Activated CD4-positive, alpha-beta T cell treated with anti-CD3 and anti-CD28 coated beads, Interleukin-10, Interleukin-2, amounts not matched to agents 100 ng/mL and 50 ng/mL, durations not matched to agents 16 hours and 8 hours (primary cell): ENCODE measurements at regions not wholly inside any gene's neighbourhood (a gene's known extent, or its start where the extent isn't known, plus 50 kb on each side); places are given as distances from the start of the nearest gene placed in this dataset.
A peak's percentile ranks its signal among the peaks of the same experiment; 100 is the strongest.

Experiments
- DNase-seq: peaks from one replicate; pipeline ENCODE4 v3.0.0-alpha.2; 2020

DNA sequence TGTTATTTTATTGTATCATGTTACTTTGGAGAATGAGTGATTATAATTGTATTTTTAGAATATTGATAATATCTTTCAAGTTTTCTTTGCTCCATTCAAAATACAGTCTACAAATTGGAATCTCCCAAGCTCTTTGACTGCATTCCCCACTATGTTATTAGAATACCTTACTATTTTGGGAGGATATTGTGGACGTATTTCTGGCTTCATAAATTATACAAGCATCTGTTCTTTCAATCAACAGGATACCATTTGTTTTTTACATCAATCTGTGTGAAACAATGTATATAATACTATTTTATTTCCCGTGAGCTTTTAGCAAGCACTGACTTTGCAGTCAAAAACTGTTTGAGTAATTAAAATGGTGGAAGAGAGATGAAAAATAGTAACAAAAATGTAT lies 226.5 kb downstream of the PTPRC start:
- no peak for DNase-seq

DNA sequence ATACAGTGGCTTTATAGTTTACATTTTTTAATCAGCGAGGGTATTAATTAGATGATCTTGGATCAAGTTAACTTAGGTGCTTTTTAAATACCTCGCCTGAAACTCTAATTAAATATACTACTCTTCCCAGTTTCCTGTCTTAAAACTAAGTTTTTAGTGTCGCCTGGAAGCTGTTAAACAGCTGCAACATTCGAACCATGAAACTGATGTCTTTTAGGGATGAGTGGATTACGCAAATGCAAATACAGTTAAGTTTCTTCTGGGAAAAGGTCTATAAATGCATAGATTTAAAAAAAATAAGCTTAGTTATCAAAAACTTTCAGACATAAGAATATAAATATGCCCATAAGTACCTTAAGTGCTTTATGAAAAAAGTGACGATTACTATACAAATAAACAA lies 228.3 kb downstream of the PTPRC start:
- no peak for DNase-seq

DNA sequence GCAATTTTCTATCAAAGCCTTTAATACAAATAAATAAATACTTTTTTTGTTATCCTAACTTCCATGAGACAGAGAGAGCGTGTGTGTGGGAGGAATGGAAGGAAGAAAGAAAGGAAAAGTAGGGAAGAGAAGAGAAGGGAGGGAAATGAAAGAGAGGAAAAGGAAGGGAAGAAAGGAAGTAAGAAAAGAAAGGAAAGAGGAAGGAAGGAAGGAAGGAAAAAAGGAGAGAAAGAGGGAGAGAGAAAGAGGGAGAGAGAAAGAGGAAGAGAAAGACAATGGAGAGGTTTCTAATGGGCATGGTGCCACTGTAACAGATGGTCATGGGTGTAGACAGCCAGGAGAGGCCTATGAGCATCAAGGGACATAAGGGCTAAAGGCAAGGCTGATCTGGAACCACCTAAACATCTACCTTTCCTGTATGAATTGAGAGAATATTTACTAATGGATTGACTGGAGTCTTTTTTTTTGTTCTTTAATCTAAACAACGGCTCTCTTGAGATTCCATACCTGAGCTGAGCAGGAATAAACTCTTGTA lies 234.9 kb downstream of the PTPRC start:
- no peak for DNase-seq

DNA sequence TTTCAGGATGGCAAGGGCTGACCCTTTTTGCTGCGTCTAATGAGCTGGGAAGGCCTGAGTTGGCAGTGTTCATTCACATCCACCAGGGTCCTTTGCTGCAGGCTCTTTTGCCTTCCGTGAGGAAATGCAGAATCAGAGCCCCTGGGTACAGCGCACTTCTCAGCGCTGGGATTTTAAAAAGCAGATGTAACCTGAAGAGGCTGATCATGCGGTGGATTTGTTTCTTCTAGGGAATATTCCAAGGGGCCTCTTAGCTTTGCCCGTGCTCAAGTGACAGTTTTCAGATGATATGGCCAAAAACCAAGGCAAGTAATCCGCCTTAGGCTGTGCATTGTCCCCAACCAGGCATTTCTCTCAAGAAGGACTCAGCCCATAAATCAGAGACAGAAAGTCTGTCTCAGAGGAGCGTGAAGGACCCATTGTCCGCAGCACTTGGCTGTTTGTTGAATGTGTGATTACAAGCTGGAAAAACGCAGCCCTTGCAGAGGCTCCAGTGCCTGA lies 237.6 kb downstream of the PTPRC start:
- DNase-seq: no peak

DNA sequence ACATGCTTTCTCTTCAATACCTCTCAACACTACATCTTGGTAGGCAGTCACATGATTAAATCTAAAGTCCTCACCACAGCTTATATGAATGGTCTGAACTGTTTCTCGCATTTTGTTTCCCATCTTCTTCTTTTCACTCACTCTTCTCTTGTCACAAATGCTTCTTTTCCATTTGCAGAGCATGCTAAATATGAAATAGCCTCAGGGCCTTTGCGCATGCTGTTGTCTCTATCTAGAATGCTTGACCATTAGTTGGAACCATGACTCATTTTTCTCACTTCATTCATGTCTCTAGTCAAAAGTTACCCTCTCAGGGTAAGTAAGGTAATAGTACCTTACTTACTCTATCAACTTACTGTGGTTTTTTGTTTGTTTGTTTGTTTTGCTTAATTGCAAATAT lies 239.7 kb downstream of the PTPRC start:
- no peak for DNase-seq

DNA sequence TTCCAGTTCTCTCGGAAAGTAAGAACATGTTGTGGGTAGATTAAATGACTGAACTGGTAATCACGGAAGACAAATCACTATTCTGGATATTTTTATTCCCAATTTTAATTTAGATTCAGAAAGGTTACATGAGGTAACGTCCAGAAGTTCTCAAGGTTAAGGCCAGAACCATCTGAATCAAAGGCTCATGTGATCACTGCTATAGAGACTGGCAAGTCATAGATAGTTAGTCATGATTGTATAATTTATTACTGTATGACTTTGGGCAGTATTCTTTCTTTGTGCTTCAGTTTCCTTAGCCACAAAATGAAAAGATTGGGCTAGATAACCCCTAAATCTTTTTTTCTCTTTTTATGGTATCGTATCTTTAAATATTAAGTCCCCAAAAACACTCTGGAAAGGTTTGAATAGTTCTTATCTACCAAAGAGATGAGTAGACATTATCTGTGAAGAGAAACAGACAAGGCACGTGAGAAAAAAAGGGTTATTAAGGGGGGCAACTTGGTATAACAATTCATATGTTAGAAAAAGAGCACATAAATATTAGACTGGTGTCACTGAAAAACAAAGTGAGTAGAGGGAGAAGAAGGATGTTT lies 241.0 kb downstream of the PTPRC start:
- no peak for DNase-seq

DNA sequence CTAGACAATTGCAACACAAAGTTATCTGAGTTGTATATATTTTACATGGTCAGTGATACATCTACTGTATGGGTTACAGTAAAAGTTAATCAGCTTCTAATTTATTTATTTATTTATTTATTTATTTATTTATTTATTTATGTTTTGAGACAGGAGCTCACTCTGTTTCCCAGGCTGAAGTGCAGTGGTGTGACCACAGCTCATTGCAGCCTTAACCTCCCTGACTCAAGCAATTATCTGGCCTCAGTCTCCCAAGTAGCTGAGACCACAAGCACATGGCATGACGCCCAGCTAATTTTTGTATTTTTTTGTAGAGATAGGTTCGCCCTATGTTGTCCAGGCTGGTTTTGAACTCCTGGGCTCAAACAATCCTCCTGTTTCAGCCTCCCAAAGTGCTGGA lies 241.6 kb downstream of the PTPRC start:
- no peak for DNase-seq

DNA sequence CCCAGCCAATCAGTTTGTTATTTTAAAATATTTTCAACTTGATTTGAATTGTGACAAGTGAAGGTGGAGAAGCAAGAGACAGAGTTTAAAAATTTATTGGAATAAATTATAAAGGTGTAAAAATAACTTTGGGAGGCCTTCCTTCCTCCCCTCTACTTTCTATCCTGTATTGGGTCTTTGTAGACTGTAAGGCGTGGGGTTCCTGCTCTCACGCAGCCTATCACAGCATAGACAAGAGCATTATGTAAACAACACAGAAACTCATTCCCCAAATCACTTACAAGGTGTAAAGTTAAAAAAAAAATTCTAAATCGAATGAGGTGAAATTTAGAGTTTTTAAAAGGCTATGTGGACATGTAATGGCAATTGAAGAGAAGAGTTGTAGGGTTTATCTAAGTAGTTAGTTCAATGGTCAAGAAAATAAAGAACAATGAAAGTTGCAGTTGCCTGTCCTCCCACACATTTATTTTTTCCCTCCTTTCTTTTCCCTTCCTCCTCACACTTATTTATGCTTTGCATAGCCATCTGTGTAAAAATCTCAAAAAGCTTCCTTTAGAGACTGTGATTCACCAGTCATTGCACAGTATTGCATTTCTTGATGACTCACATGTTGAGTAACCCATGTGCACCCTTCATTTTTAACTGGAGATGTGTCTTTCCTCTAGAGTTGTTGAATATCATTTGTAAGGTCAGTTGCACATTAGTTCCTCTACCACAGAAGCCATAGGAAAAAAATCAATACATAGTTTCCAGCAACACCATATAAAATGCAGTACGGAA lies 242.2 kb downstream of the PTPRC start:
- peak; percentile 74 for DNase-seq

DNA sequence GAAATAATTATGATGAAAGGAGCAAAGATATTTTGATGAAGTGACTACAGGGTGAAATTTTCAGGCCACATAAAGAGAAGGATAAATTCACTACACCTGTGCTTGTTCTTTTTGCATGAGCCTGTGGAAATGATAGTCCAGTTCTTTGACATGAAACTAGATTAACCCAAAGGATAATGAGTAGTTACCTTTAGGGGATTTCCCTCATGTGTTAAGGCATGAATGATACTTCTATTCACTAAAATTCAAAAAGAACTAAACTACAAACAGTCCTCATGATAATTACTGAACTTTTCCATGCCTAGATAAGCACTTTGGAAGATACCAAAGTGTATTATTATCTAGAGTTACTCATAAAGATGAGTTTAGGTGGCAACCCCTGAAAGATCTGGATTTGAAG lies 244.3 kb downstream of the PTPRC start:
- DNase-seq: peak; percentile 9

DNA sequence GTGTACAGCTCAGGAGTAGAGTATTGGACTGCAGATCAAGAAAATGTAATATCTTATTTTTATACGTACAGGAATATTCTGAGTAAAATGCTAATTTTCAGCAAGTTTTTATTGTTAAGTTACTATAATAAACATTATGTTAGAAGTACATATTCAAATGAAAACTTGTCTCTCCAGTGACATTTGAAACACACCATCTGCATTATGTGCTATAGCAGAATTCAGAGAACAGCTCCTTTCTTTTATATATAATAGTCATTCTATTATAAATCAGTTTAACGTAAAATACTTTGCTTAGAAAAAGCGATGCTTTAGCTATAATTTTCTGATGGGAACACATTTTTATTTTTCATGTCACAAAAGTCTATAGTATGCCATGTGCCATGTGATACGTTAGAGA lies 249.0 kb downstream of the PTPRC start:
- DNase-seq: no peak

DNA sequence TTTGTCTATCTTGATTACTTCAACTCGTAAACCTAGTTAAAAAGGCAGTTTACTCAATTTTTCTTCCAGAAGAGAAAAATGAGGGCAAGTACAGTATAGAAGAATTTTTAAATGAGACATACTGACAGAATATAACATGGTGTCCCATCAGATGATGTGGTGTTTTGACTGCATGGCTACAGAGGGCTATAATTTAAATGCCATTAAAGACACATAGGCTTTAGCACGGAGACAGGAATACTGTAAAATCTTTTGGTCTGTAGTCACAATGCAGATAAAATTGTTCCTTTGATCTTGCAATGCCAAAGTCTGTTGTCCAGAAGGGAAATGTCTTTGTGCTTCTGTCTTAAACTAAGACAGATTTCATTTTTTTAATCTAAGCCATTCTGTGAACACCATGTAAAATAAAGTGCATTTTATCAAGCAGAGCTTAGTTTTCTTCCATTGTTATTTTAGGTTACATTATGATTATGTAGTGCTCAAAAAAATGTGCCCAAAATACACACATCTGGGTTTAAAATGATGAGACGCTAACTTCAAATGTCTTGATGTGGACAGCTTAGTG lies 249.6 kb downstream of the PTPRC start:
- no peak for DNase-seq

DNA sequence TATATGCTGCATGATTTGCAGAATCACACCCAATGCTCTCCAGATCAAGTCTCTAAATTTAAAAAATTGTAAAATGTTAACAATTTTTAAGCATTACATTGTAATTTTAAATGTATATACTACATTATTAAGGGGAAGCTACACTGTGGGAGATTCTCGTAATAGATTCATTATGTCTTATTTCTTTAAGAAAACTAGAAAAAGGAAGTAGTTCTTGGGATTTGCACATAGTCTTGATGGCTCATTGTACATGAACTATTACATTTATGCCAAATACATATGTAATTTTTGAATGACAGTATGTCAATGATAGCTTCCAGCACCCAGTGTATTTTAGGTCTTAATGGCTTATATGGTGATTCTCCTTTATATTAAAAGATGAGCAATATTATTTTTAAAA lies 250.3 kb downstream of the PTPRC start:
- no peak for DNase-seq

DNA sequence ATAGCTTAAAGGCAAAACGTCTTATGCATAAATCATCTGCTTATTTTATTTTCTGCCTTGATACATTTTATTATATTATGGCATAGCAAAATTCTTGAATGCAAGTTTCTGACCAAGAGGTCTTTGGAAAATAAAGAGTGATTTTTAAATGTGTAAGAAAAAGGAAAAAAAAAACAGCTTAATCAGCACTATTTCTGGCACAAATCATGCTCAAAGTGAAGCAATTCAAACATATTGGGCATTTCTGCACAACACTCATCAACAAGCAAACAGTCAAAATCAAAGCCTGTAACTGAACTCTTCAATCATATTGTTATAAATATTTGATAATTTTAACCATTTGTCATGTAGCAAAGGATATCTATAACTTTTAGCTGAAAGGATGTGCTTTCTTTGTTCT lies 250.9 kb downstream of the PTPRC start:
- DNase-seq: no peak

DNA sequence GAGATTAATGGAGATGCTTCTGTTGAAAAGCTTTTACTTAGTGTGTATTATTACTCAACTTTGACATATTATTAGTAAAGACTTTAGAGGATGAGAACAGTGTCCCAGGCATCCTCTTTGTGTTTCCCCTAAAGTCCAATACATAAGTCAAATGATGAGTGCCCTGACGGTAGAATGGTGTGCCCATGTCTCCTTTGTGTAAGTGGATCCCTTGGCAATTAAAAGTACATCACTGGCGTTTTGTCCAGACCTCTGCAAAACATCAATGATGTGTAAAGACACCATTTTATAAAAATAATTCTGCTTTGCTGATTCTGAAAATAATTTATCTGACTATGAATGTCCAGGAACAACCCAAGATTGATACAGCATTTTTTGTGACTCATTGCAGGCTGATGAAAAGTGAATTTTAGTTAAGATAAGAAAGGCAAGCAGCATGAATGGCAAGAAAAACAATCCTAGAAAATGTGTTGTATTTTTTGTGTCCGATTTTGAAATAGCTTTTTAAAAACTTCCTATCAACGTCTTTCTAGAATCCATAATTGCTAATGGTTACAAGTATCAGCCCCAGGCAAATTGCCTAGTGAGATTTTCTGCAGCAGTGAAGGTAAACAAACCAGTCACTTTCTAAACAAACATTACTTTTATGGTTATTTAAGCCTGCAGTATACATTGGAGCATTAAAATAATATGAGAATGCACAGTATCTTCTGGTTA lies 251.5 kb downstream of the PTPRC start:
- no peak for DNase-seq

DNA sequence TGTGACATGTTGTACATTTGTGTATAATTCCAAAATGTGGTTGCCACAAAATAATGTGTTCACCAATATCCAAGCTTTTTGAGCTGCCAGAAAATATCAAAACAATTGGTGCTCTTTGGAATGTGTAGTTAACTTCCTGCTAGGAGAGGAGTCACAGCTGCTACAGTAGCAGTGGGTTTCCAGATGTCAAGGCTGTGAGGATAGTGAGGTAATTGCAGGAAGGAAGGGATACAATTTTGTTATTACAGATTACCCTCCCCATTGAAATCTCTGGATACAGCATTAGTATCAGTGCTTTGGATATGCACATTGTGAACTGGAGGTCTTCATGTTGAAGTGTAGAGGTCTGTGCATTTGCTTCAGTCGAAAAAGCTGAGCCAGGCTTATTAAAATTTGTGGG lies 253.2 kb downstream of the PTPRC start:
- DNase-seq: no peak

DNA sequence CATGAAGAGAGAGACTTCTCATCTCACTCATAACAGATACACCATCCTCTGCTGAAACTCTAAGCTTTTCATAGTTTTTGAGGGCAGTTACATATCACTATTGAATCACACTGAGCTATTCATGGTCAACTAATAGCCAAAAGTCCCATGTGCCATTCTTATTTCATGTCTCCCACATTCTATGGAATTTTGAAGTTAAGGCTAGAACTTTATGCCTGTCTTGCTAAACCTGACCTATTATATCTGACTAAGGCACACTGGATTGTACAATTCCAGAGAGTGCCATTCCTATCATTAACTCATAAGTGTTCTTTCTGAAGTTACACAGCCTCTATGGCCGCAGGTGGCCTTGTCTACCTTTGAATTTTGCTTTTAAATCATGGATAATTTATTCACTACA lies 254.3 kb downstream of the PTPRC start:
- DNase-seq: no peak

DNA sequence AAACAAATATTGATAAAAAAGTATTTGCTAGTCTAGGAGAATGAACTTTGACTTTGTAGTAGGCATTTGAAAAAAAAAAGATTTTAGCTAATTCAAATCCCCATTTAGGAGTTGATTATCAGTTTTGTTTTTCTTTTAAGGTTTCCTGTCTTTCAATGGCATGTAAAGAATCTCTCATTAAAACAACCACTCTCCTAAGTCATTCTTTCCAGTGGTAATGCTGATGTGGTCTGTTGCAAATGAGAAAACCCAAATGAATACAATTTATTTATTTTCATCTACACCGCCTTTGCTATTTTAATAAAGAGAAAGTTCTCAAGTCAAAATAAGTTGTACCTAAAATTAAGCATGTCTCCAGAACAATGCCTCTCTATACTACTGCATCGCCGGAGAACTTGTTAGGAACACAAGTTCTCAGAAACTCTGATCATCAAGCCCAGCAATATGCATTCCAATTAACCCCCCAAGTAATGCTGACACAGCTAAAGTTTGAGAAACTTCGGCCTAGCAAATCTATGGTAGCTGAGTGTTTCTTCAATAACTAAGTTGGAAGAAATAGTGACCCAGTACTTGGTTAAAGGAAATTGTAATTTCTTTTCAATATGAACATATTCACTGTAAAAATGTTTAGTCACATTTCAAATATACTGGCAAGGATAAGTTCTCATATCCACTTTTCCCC lies 255.1 kb downstream of the PTPRC start:
- no peak for DNase-seq

DNA sequence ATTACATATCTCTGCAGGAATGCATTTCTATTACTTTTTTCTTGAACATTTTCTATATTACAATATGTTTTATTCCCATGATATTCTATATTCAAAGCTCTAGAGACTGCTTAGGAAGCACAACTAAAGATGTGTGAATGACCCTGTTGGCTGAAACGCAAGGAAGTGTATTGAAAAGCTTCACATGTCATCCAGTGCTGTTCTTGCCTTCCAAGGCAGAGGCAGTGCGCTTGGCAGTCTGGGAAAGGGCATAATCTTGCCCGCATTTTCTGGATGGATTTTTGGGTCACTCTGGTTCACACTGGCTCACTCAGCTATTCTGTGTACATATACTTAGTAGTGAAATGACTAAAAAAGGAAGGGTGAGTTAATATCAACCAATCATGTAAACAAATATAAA lies 262.4 kb downstream of the PTPRC start:
- no peak for DNase-seq

DNA sequence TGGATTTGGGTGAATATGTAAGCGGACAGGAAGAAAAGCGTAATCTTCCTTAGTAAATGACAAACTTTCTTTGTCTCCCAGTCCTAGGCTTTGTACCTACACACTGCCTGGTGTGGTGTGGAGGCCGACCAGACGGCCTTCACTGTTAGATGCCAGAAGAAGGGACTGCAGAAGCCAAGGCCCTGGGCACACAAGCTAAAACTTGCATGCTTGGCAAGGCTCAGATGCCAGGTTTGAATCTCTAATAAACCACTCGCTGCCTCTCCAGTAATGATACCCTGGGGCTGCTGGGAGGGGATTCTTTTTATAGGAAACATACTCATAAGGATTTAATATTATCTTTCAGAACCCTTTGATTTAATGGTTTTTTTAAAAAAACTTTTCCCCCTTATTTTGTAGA lies 263.8 kb downstream of the PTPRC start:
- DNase-seq: no peak

DNA sequence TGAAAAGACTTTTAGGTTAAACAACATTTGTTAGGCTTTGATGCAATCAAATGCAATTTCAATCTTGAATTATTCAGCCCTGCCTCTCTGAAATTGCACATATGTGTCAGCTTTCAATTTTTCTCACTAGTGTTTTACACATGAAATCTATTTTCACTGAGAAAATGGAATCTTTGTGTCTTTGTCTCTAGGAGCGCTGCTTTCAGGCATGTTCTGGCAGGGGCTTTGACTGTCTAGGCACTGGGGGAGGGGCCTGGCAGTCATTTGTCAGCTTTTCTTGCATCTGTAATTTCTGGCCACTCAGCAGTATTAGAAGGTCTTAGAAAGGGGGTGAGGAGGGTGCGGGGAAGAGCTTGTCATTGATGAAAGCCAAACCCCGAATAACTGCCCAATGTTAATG lies 264.4 kb downstream of the PTPRC start:
- no peak for DNase-seq

DNA sequence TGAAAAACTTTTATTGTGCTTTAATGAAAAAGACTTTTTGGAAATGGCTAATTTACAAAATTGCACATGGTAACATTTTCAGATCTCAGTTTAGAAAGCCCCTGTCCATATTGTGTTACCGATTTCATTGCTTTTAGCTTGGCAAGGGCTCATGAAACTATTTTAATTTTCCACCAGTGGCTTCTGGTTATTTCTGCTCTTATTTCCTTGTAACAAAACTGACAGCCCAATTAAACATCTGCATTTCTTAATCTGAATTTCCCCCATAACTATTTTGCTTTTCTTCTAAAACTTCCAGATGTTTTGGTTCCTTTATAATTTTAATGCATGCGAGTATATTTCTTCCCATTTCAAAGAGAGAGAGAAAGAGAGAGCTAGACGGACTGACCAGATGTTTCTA lies 264.8 kb downstream of the PTPRC start:
- DNase-seq: no peak

DNA sequence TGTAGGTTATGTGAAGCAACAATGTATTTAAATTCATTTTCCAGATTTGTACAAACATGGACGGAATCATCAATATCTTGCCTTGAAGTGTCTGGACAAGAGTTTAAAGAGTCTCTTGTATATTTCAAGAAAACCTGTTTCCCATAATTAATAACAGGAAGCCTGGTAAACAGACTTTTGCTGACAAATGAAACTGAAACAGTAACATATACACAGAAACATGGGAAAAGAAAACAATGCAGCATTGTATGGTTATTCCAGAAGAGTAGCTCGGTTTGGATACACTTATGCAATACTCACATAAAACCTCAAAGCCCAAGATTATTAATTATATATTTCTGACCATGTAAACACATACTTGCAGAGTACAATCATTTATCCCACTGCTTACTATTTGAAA lies 265.5 kb downstream of the PTPRC start:
- no peak for DNase-seq
